ENCODE measurements at regions not wholly inside any gene's neighbourhood (a gene's known extent, or its start where the extent isn't known, plus 50 kb on each side); places are given as distances from the start of the nearest gene placed in this dataset.

DNA sequence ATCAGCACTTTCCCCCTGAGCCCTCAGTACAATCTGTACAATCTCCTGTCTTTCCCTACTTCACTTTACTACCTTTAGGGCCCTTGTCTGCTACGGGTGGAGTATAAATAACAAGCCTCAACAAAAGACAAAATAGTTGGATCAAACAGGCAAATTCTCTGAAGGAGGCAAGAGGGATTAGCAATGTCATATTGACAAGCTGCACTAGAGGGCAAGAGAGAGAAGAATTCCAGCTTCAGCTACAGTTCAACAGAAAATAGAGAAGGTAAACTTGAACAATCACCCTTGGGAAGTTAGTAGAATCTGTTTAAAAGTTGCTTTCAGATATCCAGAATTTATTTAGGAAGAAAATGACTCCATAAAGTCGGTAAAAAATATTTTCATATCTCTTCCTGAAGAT, 68.4 kb upstream of the IZUMO3 start:
- Histone ChIP-seq H3K4me1 (ENCODE audit: control insufficient read depth in 1 of 2, low read depth in 2 of 2) (no peaks in the 10 kb centered on the region), H3K4me3 (no peak overlapping the region), H3K27ac (no peak overlapping the region), H3K36me3 (no peaks in the 10 kb centered on the region), H3K9me3 (no peaks in the 10 kb centered on the region), H3K27me3 (replicated peaks; ENCODE audit: insufficient read depth) (no peaks in the 10 kb centered on the region)
- no peak for ATAC-seq (ENCODE audit: insufficient number of reproducible peaks, low FRiP score, low read depth)
- no peak for DNase-seq (ENCODE audit: low spot score)
- TF ChIP-seq, protein P1, sequence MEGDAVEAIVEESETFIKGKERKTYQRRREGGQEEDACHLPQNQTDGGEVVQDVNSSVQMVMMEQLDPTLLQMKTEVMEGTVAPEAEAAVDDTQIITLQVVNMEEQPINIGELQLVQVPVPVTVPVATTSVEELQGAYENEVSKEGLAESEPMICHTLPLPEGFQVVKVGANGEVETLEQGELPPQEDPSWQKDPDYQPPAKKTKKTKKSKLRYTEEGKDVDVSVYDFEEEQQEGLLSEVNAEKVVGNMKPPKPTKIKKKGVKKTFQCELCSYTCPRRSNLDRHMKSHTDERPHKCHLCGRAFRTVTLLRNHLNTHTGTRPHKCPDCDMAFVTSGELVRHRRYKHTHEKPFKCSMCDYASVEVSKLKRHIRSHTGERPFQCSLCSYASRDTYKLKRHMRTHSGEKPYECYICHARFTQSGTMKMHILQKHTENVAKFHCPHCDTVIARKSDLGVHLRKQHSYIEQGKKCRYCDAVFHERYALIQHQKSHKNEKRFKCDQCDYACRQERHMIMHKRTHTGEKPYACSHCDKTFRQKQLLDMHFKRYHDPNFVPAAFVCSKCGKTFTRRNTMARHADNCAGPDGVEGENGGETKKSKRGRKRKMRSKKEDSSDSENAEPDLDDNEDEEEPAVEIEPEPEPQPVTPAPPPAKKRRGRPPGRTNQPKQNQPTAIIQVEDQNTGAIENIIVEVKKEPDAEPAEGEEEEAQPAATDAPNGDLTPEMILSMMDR (IDR thresholded peaks at IDR 0.05) = no peak

DNA sequence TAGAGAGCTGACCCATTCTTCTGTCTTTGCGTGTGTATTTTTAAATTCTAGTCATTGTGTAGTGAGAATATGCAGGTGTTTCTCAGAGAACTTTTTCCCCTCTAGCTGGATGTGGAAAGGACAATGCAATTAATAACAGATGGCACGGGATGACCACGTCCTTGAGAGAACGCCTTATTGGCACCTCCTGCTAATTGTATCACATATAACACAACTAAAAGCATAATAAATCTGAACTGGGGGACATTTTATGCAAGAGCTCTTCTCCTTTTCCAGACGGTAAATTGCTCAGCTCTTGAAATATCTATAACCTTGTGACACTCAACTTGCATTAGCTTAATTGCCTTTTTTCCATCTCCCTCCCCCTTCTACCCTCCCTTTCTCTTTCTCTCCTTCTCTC, 62.9 kb upstream of the IZUMO3 start:
- no peaks in the 10 kb centered on the region for H3K4me1 ChIP-seq (ENCODE audit: control insufficient read depth in 1 of 2, low read depth in 2 of 2)
- DNase-seq (ENCODE audit: low spot score) (no peak), ATAC-seq (ENCODE audit: insufficient number of reproducible peaks, low FRiP score, low read depth) (no peak)
- no peaks in the 10 kb centered on the region for H3K9me3 ChIP-seq
- no peaks in the 10 kb centered on the region for H3K36me3 ChIP-seq
- H3K27me3 ChIP-seq (replicated peaks; ENCODE audit: insufficient read depth) = no peaks in the 10 kb centered on the region
- H3K27ac ChIP-seq = no peak overlapping the region
- TF ChIP-seq, protein P1 (IDR thresholded peaks at IDR 0.05) = no peak
- no peak overlapping the region for H3K4me3 ChIP-seq

- H3K4me3 ChIP-seq = no peak overlapping the region
- no peak for DNase-seq (ENCODE audit: low spot score)
- H3K27ac ChIP-seq = no peak overlapping the region
- no peaks in the 10 kb centered on the region for H3K9me3 ChIP-seq
- no peak for ATAC-seq (ENCODE audit: insufficient number of reproducible peaks, low FRiP score, low read depth)
- H3K27me3 ChIP-seq (replicated peaks; ENCODE audit: insufficient read depth) = no peaks in the 10 kb centered on the region
- TF ChIP-seq, protein P1 (IDR thresholded peaks at IDR 0.05) = no peak
- H3K36me3 ChIP-seq = no peaks in the 10 kb centered on the region
- no peaks in the 10 kb centered on the region for H3K4me1 ChIP-seq (ENCODE audit: control insufficient read depth in 1 of 2, low read depth in 2 of 2)
Measured at GRCh38 chr9:24602693-24603352, 57.1 kb upstream of the IZUMO3 start.

Measured in thoracic aorta (tissue), 2 donors.